Right cardiac atrium (tissue), 5 donors: ENCODE measurements at regions not wholly inside any gene's neighbourhood (a gene's known extent, or its start where the extent isn't known, plus 50 kb on each side); places are given as distances from the start of the nearest gene placed in this dataset.

Experiments used
- ATAC-seq, 2 donors: fragments of 200-7000 bp; cut with Tn5 transposase; one replicate each; pipeline versions ENCODE4 v1.8.0 to v1.9.1; 2020; ENCODE audit warnings: moderate library complexity in 2 of 2, mild to moderate bottlenecking in 1 of 2
- DNase-seq, 3 donors: peaks; one replicate each; pipeline ENCODE4 v3.0.0-alpha.2; 2020
- H3K27ac ChIP-seq: one replicate; pipeline ENCODE4 v1.5.1; 2013; ENCODE audit warnings: mild to moderate bottlenecking, low read length, control low read depth, moderate library complexity
- H3K27me3 ChIP-seq: one replicate; pipeline ENCODE4 v1.6.1; 2013; ENCODE audit not compliant: control insufficient read depth, insufficient read depth
- H3K4me1 ChIP-seq: one replicate; pipeline ENCODE4 v1.6.1; 2013; ENCODE audit warnings: low read length; ENCODE audit not compliant: control insufficient read depth, insufficient read depth
- H3K4me3 ChIP-seq: one replicate; pipeline ENCODE4 v1.5.1; 2013; ENCODE audit warnings: low read length, control low read depth
- H3K9me3 ChIP-seq: one replicate; pipeline ENCODE4 v1.6.1; 2013; ENCODE audit warnings: low read length; ENCODE audit not compliant: control insufficient read depth
- WGBS: extraction: QIAGEN DNeasy Blood & Tissue Kit; methylation state at CpG from one replicate; pipeline ENCODE4 v1.1.7; 2013; 5-methylcytosine and 5-hydroxymethylcytosine counted together
- intact Hi-C, 4 donors: fragments of 100-400 bp; cut with DNase I; formaldehyde crosslinking; loops; one replicate each; pipeline versions ENCODE4 v1.11.0 to v1.14.0; 2022 to 2023
- donor health status: healthy with polysubstance abuse.
- donor health status: DM: no; HTN: yes; CAD: no.
- donor health status: DM: no; HTN: no; CAD: no.
- donor health status: DM: no; HTN: yes; CAD: no; lungs with severe emphysema.
- donor health status: DM: yes; HTN: yes; CAD: no.

DNA sequence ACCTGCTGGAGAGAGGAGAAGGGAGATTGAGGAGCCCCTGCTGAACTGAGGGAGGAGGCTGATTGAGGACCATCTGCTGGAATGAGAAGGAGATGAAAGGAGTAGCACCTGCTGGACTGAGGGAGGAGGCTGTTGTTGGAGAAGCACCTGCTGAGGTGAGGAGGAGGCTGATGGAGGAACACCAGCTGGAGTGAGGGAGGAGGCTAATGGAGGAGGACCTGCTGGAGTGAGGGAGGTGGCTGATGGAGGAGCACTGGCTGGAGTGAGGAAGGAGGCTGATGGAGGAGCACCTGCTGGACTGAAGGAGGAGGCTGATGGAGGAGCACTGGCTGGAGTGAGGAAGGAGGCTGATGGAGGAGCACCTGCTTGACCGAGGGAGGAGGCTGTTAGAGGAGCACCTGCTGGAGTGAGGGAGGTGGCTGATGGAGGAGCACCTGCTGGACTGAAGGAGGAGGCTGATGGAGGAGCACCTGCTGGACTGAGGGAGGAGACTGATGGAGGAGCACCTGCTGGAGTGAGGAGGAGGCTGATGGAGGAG is 409.2 kb upstream of the MYT1L start:
- Histone ChIP-seq H3K27ac (no peak overlapping the region), H3K4me1 (no peaks in the 10 kb centered on the region), H3K4me3 (no peak overlapping the region), H3K27me3 (no peaks in the 10 kb centered on the region), H3K9me3 (no peaks in the 10 kb centered on the region)
- no peak for ATAC-seq
- no peak for DNase-seq
- WGBS: 78% methylated on average over 1 of the region's 1 CpG
- intact Hi-C loops: no loop called here

DNA sequence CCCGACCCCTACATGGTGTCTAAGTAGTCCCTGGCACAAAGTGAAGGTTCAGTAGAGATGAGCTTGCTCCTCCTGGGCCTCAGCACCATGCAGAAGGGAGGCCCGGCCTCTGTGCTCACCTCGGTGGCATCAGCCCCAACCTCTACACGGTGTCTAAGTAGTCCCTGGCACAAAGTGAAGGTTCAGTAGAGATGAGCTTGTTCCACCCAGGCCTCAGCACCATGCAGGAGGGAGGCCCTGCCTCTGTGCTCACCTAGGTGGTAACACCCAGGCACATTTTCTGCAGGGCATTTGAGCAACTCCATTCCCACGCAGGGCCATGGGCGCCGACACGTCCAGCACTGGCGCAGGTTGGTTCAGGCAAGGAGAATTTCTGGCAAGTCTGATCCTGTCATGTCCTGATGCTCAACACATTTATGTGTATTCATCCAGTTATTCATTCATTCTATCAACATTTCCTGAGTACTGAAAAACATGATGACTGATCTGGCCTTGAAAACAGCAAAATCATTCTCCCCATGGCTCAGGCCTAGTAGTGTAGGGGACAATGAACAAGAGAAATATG is 408.2 kb upstream of the MYT1L start:
- ATAC-seq (no peak), DNase-seq (no peak)
- intact Hi-C loops: no loop called here
- Histone ChIP-seq H3K4me3 (no peak overlapping the region), H3K9me3 (no peaks in the 10 kb centered on the region), H3K27me3 (no peaks in the 10 kb centered on the region), H3K27ac (no peak overlapping the region), H3K4me1 (no peaks in the 10 kb centered on the region)
- 93% methylated on average over 9 of the region's 9 CpGs for WGBS

DNA sequence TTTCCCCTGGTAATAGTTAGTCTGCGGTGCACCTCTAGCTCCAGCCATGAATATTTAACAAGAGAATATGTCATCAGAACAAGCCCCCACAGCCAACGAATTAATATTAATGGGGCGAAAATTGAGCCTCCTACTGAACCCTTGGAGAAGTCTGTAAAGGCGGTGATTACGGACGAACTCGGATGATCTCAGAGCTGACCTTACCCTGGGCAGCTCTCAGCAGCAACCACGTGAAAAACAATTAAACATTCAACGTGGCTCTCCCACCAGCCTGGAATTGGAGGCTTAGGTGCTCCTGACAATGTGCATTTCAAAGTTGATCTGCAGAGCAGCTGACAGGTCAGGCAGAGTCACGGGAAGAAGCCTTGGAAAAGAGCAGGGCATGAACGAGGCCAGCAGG is 407.6 kb upstream of the MYT1L start:
- H3K4me1 ChIP-seq: no peaks in the 10 kb centered on the region
- DNase-seq (no peak), ATAC-seq (no peak)
- WGBS: 68% methylated on average over 11 of the region's 11 CpGs
- no peaks in the 10 kb centered on the region for H3K9me3 ChIP-seq
- H3K4me3 ChIP-seq: no peak overlapping the region
- no peak overlapping the region for H3K27ac ChIP-seq
- H3K27me3 ChIP-seq: no peaks in the 10 kb centered on the region
- intact Hi-C loops: no loop called here

DNA sequence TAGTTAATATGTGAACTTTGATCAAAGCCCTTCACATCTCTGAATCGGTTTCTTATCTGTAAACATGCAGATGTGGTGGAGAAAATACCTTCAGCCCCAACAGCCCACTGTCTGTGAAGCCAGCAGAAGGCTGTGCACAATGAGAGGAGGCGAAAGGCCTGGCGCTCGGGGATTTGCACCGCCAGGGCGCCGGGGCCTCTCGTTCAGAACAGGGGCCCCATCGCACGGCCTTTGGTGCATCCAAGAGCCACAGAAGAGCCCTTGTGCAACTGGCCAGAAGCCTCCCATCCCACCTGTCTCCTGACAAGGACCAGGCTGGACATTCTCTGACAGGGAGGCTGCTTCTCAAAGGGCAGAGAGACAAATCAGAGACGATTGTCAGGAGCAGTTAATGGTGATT is 407.2 kb upstream of the MYT1L start:
- Histone ChIP-seq H3K27me3 (no peaks in the 10 kb centered on the region), H3K4me3 (no peak overlapping the region), H3K4me1 (no peaks in the 10 kb centered on the region), H3K9me3 (no peaks in the 10 kb centered on the region), H3K27ac (no peak overlapping the region)
- DNase-seq: no peak
- 84% methylated on average over 11 of the region's 11 CpGs for WGBS
- intact Hi-C loops: no loop called here
- no peak for ATAC-seq

- no peak for DNase-seq
- no peak for ATAC-seq
- Histone ChIP-seq H3K27ac (no peak overlapping the region), H3K27me3 (no peaks in the 10 kb centered on the region), H3K9me3 (no peaks in the 10 kb centered on the region), H3K4me3 (no peak overlapping the region), H3K4me1 (no peaks in the 10 kb centered on the region)
- 81% methylated on average over 7 of the region's 7 CpGs for WGBS
- intact Hi-C loops: no loop called here
These were observed 404.0 kb upstream of the MYT1L start for GRCh38 chr2:2735041-2735440.

GRCh38 chr2:2734308-2734707 is 403.2 kb upstream of the MYT1L start:
- ATAC-seq: no peak
- no peak overlapping the region for H3K27ac ChIP-seq

DNA sequence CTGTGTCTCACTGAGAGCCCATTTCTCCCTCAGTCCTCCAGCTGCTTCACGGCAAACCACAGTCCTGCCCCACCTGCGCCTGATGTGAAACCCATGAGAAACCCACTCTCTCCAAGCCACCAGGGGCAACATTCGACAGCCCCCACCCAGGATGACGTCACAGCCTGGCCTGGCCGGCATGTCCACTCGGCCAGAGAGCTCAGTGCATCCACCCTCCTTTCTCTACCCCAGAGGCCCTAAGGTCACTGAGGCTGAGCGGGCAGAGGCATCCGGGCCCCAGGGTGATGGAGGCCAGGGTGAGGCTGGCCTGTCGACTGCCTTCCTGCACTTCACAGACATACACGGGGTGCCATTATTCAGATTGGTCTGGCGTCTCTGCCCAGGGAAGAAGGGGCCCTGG is 402.7 kb upstream of the MYT1L start:
- no peak overlapping the region for H3K4me3 ChIP-seq
- no peaks in the 10 kb centered on the region for H3K9me3 ChIP-seq
- no peaks in the 10 kb centered on the region for H3K27me3 ChIP-seq
- no peak overlapping the region for H3K27ac ChIP-seq
- ATAC-seq (no peak), DNase-seq (no peak)
- WGBS: 73% methylated on average over 11 of the region's 11 CpGs
- intact Hi-C loops: no loop called here
- no peaks in the 10 kb centered on the region for H3K4me1 ChIP-seq

More at GRCh38 chr2:2734308-2734707, 403.2 kb upstream of the MYT1L start:
- intact Hi-C loops: no loop called here
- Histone ChIP-seq H3K27me3 (no peaks in the 10 kb centered on the region), H3K4me3 (no peak overlapping the region), H3K4me1 (no peaks in the 10 kb centered on the region), H3K9me3 (no peaks in the 10 kb centered on the region)
- no peak for DNase-seq
- WGBS: 80% methylated on average over 9 of the region's 9 CpGs

DNA sequence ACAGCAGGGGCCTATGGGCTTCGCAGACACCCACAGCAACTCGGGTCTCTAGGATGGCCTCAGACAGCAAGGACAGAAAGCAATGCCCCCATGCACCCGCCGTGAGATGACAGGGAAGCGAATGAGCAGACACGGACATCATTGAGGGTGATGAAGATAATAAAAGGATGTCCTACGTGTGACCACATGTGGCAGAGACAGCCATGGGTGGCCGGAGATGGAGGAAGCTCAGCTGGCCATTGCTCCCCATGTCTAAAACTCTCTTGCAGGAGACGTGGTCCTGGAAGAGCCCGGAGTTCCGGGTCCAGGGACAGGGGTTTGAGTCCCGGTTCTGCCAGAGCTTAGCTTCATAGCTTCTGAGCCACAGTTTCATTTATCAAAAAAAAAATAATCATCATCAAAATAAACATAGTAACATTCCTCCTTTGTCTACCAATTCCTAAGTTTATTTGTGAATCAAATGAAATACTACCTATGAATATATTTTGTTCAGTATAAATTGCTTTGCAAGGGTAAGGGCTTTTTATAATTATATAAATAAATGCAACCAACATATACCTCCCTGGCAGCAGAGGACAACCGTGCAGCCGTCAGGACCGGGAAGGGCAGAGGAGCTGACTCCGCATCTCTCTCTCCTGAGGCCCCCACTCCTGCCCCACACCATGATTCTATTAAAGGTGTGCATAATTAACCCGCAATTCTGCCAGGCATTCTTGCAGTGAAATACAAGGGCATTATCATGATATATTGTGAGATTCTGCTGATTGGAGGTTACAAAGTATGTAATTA is 401.4 kb upstream of the MYT1L start:
- Histone ChIP-seq H3K4me1 (no peaks in the 10 kb centered on the region), H3K27ac (no peak overlapping the region), H3K27me3 (no peaks in the 10 kb centered on the region), H3K9me3 (no peaks in the 10 kb centered on the region), H3K4me3 (no peak overlapping the region)
- no peak for ATAC-seq
- 79% methylated on average over 17 of the region's 17 CpGs for WGBS
- DNase-seq: no peak
- intact Hi-C loops: no loop called here

- Histone ChIP-seq H3K4me1 (no peaks in the 10 kb centered on the region), H3K9me3 (no peaks in the 10 kb centered on the region), H3K27ac (no peak overlapping the region), H3K4me3 (no peak overlapping the region), H3K27me3 (no peaks in the 10 kb centered on the region)
- 83% methylated on average over 19 of the region's 19 CpGs for WGBS
- no peak for ATAC-seq
- intact Hi-C loops: no loop called here
- DNase-seq: no peak
These were observed 400.8 kb upstream of the MYT1L start for GRCh38 chr2:2731816-2732284.

GRCh38 chr2:2731101-2731815 is 400.2 kb upstream of the MYT1L start:
- Histone ChIP-seq H3K9me3 (no peaks in the 10 kb centered on the region), H3K27ac (no peak overlapping the region), H3K4me1 (no peaks in the 10 kb centered on the region), H3K4me3 (no peak overlapping the region), H3K27me3 (no peaks in the 10 kb centered on the region)
- intact Hi-C loops: no loop called here
- ATAC-seq (no peak), DNase-seq (no peak)
- 82% methylated on average over 21 of the region's 21 CpGs for WGBS

GRCh38 chr2:2730301-2730833 is 399.3 kb upstream of the MYT1L start:
- 83% methylated on average over 18 of the region's 18 CpGs for WGBS
- intact Hi-C loops: no loop called here
- no peak for ATAC-seq
- no peak overlapping the region for H3K4me3 ChIP-seq
- H3K9me3 ChIP-seq: no peaks in the 10 kb centered on the region
- H3K27ac ChIP-seq: no peak overlapping the region
- H3K27me3 ChIP-seq: no peaks in the 10 kb centered on the region
- DNase-seq: no peak
- H3K4me1 ChIP-seq: no peaks in the 10 kb centered on the region
